GM21528 (cell line): ENCODE measurements at regions not wholly inside any gene's neighbourhood (a gene's known extent, or its start where the extent isn't known, plus 50 kb on each side); places are given as distances from the start of the nearest gene placed in this dataset.

Experiments used
- ATAC-seq: cut with Tn5 transposase; IDR thresholded peaks from one replicate; pipeline ENCODE4 v1.9.1; 2021; ENCODE audit warnings: mild to moderate bottlenecking, moderate library complexity; ENCODE audit not compliant: unreplicated experiment, low FRiP score

DNA sequence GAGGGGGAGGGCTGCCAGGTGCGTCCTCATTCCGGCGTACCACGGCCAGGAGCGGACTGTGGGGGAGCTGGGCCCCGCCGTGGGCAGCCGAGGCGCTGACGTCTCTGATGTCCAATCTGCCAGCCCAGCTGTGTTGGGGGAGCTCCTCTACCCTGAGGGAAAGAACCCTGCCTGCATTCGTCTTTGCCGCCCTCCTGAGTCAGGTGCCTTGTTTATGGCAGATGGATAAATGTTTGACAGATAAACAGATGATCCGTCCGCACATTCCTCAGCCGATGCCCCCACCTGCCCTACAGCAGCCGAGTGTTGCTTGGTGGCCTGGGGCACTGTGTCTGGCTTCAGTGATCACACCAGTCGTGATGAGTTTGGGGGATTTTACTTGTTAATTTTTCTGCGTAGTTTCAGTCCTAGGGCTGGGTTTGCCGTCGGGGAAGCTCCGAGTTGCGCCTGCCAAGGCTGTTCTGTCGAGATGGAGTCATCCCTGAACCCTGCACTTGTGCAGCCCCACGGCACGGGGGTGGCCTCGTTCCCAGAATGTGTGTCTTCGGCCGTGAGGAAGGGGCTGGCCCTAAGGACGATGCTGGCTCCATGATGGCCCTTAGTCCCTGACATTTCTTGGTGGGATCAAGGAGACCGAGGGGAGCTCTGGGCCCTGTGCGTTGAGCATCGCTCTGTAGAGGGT, 1083.9 kb downstream of the BRD1 start:
- ATAC-seq: no peak

DNA sequence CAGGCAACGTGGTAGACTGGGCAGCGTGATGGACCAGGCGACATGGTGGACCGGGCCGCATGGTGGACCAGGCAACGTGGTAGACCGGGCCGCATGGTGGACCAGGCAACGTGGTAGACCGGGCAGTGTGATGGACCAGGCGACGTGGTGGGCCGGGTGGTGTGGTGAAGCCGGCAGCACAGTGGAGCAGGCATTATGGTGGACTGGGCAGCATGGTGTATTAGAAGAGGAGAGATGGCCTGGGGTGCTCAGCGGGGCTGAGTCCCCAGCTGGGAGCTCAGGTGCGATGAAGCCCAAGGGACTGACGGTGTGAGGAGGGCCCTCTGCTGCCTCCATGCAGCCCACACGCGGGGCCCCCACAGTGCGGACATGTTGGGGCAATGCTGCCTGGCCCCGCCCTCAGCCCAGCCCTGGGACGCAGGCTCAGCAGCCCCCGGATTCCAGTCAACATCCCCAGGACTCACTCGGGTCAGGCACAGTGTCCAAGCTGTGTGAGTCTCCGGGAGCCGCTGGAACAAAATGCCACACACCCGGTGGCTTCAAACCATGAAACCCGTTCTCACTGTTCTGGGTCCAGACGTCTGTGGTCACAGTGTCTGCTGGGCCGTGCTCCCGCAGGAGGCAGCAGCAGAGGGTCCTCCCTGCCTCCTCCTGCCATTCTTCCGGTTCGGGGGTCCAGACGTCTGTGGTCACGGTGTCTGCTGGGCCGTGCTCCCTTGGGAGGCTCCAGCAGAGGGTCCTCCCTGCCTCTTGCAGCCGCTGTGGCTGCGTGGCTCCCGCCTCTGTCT, 1084.9 kb downstream of the BRD1 start:
- no peak for ATAC-seq

DNA sequence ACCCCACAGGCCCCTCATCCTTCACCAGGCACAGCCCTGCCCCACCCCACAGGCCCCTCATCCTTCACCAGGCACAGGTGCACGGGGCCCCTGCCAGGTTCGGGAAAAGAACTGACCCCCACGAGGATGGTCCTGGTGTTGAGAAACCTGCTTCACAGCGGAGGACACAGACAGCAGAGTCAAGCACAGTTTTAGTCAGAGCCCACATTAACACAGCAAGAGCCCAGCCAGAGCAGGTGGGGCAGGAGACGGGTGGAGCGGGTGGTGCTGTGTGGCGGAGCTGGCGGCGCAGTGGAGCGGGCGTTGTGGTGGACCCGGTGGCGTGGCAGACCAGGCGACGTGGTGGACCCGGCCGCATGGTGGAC, 1085.5 kb downstream of the BRD1 start:
- no peak for ATAC-seq

DNA sequence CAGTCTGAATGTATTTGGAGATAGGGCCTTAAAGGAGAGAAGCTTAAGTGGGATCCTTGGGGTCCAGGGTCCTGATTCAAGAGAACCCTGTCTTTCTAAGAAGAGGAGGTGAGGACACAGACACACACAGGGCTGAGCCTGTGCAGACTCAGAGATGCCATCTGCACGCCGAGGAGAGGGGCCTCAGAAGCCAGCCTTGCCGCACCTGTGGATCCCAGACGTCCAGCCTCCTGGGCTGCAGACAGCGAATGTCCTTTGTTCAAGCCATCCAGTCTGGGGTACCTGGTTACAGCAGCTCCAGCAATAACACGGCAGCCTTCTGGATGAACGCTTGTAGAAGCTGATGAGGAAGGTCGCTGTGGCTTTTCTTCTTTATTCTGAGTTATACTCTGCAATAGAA, 1086.1 kb downstream of the BRD1 start:
- ATAC-seq: no peak

DNA sequence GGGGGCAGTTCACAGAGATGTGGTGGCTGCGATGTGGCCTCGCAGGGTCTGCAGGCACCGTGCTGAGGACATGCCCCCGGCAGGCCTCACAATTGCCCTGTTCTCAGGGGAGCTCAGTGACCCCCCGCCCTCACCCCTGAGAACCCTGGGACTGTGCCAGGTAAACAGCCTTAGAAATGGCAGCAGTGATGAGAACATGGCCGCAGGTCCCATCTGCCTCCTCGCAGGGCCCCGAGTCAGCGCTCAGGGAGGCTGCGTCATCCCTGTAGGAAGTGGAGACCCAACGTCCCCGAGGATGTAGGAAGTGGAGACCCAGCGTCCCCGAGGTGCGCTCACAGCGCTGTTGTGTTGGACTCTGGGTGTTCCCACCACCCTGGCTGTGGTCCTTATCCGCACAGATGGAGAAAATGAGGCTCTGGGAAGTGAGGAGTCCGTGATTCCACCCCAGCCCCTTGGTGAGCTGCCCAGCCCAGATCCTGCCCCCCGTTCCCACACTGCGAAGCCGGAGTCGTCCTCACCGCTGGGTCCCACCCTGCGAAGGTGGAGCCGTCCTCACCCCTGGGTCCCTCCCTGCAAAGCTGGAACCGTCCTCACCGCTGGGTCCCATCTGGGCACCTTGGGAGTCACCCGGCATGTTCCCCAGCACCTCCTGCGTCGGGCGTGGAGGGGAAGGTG, 1086.8 kb downstream of the BRD1 start:
- ATAC-seq: no peak

DNA sequence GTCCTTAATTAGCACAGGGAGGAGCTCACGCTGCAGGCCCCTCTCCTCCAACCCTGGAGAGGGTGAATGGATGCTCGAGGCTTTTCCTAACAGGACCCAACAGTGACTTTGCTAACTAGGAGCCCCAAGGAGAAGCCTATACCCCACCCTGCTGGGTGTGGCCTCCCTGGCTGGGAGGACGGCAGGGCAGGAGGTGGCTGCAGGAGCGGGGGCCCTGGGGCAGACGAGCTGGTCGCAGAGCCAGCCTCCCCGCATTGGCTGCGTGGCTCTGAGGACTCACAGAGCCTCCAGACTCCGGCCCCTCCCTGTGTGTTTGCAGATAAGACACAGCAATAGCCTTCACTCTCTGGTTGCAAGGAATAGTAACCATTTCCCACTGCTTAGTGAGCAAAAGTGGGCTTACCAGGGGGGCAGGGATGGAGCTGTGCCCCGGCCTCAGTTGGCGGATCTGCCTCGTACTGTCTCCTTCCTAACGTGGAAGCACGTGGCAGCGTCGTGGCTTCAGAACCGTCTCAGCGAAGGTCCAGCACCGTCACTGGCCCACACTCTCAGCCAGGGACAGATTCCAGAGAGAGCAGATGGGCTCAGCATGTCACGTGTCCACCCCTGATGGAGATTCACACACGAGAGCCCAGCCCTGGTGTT, 1087.5 kb downstream of the BRD1 start:
- ATAC-seq: no peak

DNA sequence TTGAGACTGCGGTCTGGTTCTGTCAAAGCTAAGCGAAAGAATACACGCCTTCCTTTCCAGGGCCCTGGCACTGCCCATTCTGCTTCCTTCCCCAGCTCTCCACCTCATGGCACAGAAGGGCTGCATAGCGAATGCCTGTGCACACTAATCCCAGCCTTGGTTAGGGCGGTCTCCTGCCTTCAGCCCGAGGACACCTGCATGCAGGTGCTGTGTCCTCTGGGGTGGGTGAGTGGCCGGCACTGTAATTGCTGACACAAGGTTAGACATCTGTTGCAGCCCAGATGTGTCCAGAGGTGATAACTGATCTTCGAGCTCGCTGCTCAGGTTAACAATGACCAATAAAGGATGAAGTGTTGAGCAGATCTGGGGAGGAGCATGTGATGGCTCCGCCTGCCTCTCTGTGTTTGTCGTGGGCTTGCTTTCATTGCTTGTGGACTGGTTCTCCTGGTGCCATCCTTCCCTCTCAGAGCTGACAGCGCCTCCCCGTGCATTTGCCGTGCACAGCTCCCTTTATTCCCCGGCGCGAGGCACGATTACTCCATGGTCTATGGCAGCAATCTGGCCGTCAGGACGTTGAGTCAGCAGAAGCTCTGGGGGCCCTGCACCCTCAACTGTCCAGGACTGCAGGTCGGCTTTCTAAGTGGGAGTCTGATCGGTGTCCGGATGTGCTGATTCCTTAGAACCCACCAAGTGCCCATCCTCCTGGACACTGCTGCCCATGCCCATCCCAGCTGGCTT, 1088.2 kb downstream of the BRD1 start:
- ATAC-seq: no peak

DNA sequence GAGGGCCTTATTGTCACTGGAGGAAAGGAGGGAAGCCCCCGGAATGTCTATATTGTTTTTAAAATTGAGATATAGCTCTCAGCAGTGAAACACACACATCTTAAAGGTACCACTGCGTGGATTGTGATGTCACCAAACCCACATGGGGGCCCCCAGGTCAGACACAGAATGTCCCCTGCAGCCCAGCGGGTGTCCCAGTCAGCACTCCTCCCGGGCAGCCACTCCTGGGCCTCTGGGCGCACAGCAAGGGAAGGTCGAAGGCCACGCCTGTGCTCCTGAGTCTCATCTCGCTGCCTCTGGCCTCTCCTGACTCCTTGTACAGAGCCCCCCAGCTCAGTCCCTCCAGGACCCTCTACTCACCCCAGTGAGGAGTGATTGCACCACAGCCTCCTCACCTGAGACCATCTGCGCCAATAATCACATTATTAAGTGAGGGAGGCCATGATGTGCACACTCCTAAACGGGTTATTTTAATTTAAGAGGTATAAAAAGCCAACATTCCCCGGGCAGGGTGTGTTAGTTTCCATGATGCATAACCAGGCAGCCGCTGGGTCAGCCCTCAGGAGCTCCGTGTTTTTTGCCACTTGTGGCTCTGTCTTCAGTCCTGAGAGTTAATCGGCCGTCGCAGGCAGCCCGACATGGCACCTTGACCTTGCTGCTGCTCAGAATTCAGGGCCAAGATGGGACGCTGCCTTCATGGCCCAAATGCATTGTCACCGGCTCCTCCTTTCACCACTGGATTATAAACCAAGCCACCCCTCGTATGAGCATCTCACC, 1089.3 kb downstream of the BRD1 start:
- ATAC-seq: no peak

DNA sequence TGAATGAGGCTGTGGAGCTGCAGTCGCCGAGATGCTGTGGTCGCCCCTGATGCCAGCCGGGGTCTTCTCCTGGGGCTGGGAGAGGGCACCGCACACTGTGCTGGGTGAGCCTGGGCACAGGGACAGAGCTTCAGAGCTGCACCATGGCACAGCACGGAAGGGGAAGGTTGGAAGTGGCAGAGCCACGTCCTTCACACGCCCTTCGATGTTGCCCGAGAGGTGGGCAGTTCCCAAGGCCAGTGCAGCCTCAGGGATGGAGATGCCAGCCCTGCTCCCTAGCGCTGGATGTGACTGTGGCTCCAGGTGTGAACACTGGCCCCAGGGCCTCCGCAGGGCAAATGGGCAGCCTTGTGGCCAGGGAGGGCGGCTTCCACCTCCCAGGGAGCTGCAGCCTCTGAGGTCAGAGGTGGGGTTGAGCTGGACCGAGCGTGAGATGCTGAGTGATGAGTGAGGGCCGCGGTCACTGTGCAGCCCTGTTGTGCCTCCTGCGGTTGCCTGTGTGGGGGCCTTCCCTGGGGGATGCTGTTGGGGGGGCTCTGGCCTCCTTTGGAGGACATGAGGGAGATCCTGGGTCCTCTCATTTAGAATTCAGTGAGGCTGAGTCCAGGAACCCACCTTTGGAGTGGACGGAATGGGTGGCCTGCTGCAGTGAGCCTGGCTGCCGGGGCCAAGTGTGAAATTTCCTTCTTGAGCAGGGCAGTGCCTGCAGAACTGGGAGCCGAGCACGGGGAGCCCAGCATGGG, 1090.0 kb downstream of the BRD1 start:
- no peak for ATAC-seq

DNA sequence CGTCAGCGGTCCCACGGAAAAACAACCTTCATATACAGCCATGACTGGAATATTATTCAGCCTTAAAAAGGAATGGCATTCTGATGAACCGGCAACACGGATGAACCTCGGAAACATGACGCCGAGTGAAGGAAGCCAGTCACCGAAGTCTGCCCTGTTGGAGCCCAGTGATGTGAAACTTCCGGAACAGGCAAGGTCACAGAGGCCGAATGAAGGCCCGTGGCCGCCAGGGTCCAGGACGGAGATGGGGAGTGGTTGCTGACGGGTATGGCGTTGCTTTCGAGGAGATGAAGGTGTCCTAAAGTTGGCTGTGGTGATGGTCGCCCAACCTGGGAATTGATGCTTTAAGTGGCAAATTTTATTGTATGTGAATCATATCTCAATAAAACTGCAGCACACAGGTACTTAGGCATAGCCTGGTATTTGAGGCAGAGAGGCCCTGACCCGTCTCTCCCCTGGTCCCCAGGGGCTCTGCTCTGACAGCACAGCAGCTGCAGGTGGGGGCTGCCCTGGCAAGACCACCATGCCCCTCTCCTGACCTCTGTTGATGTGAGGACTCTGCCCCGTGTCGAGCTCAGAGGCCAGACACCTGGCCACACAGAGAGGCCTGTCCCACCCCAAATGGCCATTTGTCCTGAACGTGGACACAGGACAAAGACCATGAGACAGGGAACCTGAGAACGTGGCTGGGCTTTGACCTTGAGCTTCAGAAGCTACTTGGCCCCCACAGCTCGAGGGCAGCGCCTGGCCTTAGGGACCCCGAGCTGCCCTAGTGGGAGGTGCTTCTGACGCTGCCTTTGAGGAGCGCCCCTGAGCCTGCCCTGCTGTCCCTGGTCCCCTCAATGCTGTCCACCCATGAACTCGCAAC, 1090.8 kb downstream of the BRD1 start:
- ATAC-seq: no peak

DNA sequence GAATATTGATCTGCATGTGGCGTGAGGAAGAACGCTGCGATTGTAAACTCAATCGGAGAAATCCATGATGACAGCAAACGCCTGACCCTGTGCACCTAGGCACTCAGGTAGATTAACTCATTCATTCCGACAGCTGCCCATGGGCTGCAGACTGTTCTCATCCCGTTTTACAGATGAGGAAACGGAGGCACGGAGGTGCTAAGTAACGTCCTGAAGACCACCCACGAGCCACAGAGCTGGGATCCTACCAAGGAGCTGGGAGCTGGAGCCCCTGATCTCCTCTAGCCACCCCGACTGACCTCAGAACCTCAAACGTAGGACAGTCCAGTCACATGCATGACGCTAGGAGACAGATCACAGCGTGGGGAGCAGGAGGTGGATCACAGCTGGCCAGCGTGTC, 1092.7 kb downstream of the BRD1 start:
- ATAC-seq: no peak

DNA sequence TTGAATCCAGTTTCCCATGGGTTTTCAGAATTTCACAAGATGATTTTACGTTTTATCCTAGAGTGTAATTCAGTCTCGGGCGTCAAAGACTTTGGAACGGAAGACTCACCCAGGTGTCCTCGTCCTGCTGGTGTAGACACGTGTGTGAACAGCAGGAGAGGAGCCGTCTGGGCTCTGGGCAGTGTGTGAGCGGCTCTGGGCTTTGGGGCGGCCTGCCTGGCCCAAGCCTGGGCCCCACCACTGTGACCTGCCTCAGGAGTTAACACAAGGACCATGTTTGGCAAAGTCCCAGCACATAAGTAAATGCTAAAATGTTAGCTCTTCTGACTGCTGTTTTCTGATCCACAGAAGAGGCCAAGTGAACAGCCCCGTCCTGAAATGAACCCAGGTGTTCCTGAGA, 1093.3 kb downstream of the BRD1 start:
- ATAC-seq: no peak

DNA sequence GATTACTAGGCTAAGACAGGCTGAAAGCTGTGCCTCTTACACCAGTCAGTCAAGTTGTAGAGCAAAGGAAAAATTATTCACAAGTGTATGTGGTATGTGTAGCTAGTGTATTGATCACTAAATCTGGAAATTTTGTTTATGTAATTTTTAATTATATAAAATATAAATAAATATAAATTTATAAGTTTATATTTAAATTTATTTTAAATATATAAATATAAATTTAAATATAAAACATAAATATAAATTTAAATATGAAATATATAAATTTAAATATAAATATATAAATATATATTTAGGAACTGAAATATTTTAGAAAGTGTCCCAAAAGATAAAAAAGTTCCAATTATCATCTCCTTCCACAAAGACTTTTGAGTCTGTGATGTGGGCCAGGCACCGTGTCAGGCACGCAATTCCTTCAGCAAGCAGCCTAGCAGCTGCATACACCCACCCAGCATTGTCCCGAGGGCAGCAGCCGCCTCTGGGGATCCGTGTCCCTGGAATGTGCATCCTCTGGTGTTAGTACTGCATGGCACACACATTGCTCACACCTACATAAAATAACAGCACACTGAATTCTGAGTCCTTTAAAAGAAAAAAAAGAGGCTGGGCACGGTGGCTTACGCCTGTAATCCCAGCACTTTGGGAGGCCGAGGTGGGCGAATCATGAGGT, 1098.0 kb downstream of the BRD1 start:
- no peak for ATAC-seq

DNA sequence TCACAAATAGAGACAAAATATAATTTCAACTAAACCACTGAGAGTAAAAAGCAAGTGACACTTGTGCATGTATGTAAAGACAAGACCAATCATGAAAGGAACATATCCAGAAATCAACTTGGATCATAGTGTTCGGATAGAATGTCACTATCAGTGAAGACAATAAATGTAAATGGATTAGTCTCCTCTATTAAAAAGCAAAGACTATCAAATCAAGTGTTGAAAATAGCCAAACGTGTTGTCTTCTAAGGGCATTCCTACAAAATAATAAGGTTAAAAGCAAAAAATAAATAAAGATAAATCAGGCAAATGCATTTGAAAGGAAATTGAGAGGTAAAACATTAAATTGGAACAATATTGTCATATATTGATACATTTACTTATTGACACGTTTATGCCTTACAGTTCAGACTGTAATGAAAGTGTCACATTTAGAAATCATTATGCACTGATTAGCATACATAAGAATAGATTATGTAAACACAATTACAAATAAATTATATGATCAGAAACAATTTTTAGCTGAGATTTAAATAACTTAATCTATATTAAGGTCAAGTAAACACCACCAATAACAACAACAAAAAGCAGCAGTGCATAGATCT, 1100.1 kb downstream of the BRD1 start:
- ATAC-seq: no peak

DNA sequence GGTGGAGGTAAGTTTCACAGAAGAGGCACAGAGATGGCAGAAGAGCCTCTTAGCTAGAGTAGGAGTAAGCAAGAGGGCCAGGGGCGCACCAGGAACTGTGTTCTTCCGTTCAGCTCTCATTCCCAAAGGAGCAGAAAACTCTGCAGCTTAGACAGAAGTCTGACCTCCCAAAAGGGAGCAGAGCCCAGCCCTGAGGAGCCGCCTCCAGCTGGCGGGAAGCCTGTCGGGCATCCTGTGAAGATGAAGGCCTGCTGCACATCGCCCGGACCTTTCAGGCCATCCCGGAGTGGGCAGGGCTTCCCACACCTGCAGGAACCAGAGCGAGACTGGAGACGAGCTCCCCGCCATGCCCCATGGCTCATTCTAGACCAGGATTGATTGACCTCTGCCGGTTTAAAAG, 1102.8 kb downstream of the BRD1 start:
- no peak for ATAC-seq

DNA sequence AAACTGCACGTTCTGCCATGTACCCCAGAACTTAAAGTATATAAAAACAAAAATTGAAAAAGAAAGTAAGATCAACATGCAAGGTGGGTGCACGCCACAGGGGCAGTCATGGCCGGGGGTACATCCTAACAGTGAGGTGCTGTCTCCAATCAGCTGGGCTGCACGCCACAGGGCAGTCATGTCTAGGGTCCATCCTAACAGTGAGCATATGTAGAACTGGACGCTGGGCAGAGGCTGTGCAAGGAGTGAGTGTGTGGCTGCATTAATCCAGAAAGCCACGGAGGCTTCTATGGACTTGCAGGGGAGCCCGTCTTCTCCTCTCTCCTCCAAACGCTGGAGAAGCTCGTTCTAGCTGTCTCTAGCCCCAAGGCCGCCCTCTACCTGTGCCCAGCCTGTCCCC, 1105.0 kb downstream of the BRD1 start:
- ATAC-seq: no peak

DNA sequence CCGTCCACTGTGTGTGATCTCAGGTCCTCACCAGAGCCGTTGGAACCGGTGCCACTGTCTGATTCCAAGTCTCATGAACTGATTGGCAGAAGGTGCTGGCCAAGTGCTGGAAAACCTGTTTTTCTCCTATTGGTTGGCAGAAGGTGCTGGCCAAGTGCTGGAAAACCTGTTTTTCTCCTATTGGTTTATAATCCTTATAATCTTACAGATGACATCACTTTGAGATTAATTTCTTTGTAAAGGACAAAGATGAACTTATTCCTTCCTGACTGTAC, 1106.3 kb downstream of the BRD1 start:
- ATAC-seq: no peak
